HCT116 (cell line): ENCODE measurements at regions not wholly inside any gene's neighbourhood (a gene's known extent, or its start where the extent isn't known, plus 50 kb on each side); places are given as distances from the start of the nearest gene placed in this dataset.

Experiments used
- ATAC-seq: fragments of 200-7000 bp; cut with Tn5 transposase; 2 replicates; pipeline ENCODE4 v1.9.1; 2020; ENCODE audit warnings: mild to moderate bottlenecking, moderate library complexity
- BruUV-seq: library from RNA; stranded (reverse); fragments of 400-500 nt; replicated peaks from 2 replicates; lab custom pipeline; 2021; lab: Mats Ljungman, UMichigan
- CTCF ChIA-PET: fragments of 300-600 bp; sonication (Branson Sonifier 250); formaldehyde crosslinking; loops from one replicate; lab custom pipeline; 2021; ENCODE audit warnings: antibody characterized with exemption; lab: Charles Lee
- POLR2A ChIA-PET: fragments of 300-600, 350-600 bp; sonication (Branson Sonifier 250); formaldehyde crosslinking; loops from one replicate; lab custom pipeline; 2021; ENCODE audit warnings: antibody characterized with exemption; lab: Charles Lee
- RAD21 ChIA-PET, 2 experiments: fragments of 300-600 bp; sonication (Branson Sonifier 250); formaldehyde crosslinking; loops; one replicate each; lab custom pipeline; 2023; ENCODE audit warnings: low total read pairs in 2 of 2; ENCODE audit not compliant: uncharacterized antibody in 2 of 2, unreplicated experiment in 2 of 2, low non-redundant PET in 1 of 2; lab: Charles Lee
- DNase-seq: peaks from one replicate; pipeline ENCODE4 v3.0.0-alpha.2; 2010; ENCODE audit warnings: low read depth, low spot score
- H2AFZ ChIP-seq: fragments of 200-600 bp; shearing (Covaris generic), sonication (generic); 2 replicates; pipeline ENCODE4 v1.6.1; 2017; ENCODE audit warnings: low read depth, mixed run types, mixed read lengths, antibody characterized with exemption, low read length; ENCODE audit not compliant: poor library complexity, severe bottlenecking
- H3K27ac ChIP-seq: 2 replicates; pipeline ENCODE4 v1.5.1; 2012; ENCODE audit warnings: low read depth, low read length
- H3K27me3 ChIP-seq: fragments of 200-600 bp; sonication (generic); 2 replicates; pipeline ENCODE4 v1.6.1; 2016; ENCODE audit warnings: mixed run types, low read length, mixed read lengths; ENCODE audit not compliant: insufficient read depth
- H3K36me3 ChIP-seq, 2 experiments: fragments of 200-500 bp in 1 of 2; fragments of 200-600 bp in 1 of 2; sonication (Bioruptor generic) in 1 of 2; sonication (generic) in 1 of 2; 2 replicates each; pipeline versions ENCODE4 v1.5.1 to v1.6.1; 2014 to 2016; ENCODE audit warnings: low read length in 2 of 2, inconsistent platforms in 1 of 2, mixed read lengths in 1 of 2, mixed run types in 1 of 2; ENCODE audit not compliant: insufficient read depth in 2 of 2, control insufficient read depth in 1 of 2
- H3K4me1 ChIP-seq, 2 experiments: fragments of 200-600 bp in 1 of 2; sonication (generic) in 1 of 2; 2 replicates each; pipeline versions ENCODE4 v1.5.1 to v1.6.1; 2012 to 2017; ENCODE audit warnings: low read length in 2 of 2, inconsistent platforms in 1 of 2, mild to moderate bottlenecking in 1 of 2, mixed read lengths in 1 of 2, mixed run types in 1 of 2, moderate library complexity in 1 of 2; ENCODE audit not compliant: insufficient read depth in 2 of 2, control insufficient read depth in 1 of 2
- H3K4me2 ChIP-seq: fragments of 200-600 bp; sonication (generic); 2 replicates; pipeline ENCODE4 v1.6.1; 2017; ENCODE audit warnings: mixed run types, low read length, mixed read lengths
- H3K4me3 ChIP-seq, 2 experiments: fragments of 200-600 bp in 1 of 2; sonication (generic) in 1 of 2; replicated peaks in 1 of 2; 2 replicates each; pipeline ENCODE4 v1.5.1; 2011 to 2016; ENCODE audit warnings: low read length in 2 of 2, control low read depth in 1 of 2, low read depth in 1 of 2, mild to moderate bottlenecking in 1 of 2, mixed read lengths in 1 of 2, mixed run types in 1 of 2
- H3K79me2 ChIP-seq: fragments of 200-600 bp; sonication (generic); 2 replicates; pipeline ENCODE4 v1.6.1; 2017; ENCODE audit warnings: mild to moderate bottlenecking, mixed run types, low read length, moderate library complexity, mixed read lengths; ENCODE audit not compliant: insufficient read depth
- H3K9ac ChIP-seq: fragments of 200-600 bp; sonication (generic); 2 replicates; pipeline ENCODE4 v1.6.1; 2016; ENCODE audit warnings: low read length, mixed read lengths
- H3K9me2 ChIP-seq: fragments of 200-600 bp; sonication (generic), shearing (Covaris generic); 2 replicates; pipeline ENCODE4 v1.6.1; 2017; ENCODE audit warnings: mixed run types, mild to moderate bottlenecking, moderate library complexity; ENCODE audit not compliant: insufficient read depth
- H3K9me3 ChIP-seq, 2 experiments: fragments of 200-500 bp in 1 of 2; fragments of 200-600 bp in 1 of 2; sonication (Bioruptor generic) in 1 of 2; sonication (generic) in 1 of 2; 2 replicates each; pipeline ENCODE4 v1.6.1; 2014 to 2017; ENCODE audit warnings: low read length in 2 of 2, mixed read lengths in 2 of 2, inconsistent platforms in 1 of 2, low read depth in 1 of 2, mild to moderate bottlenecking in 1 of 2, mixed run types in 1 of 2, moderate library complexity in 1 of 2; ENCODE audit not compliant: control insufficient read depth in 1 of 2, insufficient read depth in 1 of 2
- H4K20me1 ChIP-seq: fragments of 200-600 bp; sonication (generic), shearing (Covaris generic); 2 replicates; pipeline ENCODE4 v1.6.1; 2017; ENCODE audit warnings: mixed run types, mild to moderate bottlenecking, moderate library complexity; ENCODE audit not compliant: insufficient read depth
- ATF3 ChIP-seq: IDR thresholded peaks from 2 replicates; pipeline ENCODE4 v1.6.1; 2012
- CBX3 ChIP-seq: IDR thresholded peaks from 2 replicates; pipeline ENCODE4 v1.6.1; 2012; ENCODE audit warnings: low read depth
- CEBPB ChIP-seq: IDR thresholded peaks from 2 replicates; pipeline ENCODE4 v1.6.1; 2012; ENCODE audit warnings: low read depth
- EZH2 ChIP-seq: fragments of 200-600 bp; sonication (generic); IDR thresholded peaks from 2 replicates; pipeline ENCODE4 v1.6.1; 2017; ENCODE audit warnings: antibody characterized with exemption, mixed run types
- EZH2phosphoT487 ChIP-seq: fragments of 200-600 bp; IDR thresholded peaks from 2 replicates; pipeline ENCODE4 v1.6.1; 2018; ENCODE audit warnings: antibody characterized with exemption, borderline replicate concordance
- FOSL1 ChIP-seq: IDR thresholded peaks from 2 replicates; pipeline ENCODE4 v1.6.1; 2012; ENCODE audit warnings: low read depth
- MAX ChIP-seq: IDR thresholded peaks from 2 replicates; pipeline ENCODE4 v1.6.1; 2012
- POLR2A ChIP-seq: IDR thresholded peaks from 2 replicates; pipeline ENCODE4 v1.7.0; 2011; ENCODE audit warnings: borderline replicate concordance; ENCODE audit not compliant: insufficient read depth, insufficient read length; ENCODE audit errors: extremely low read depth
- POLR2AphosphoS5 ChIP-seq: IDR thresholded peaks from 2 replicates; pipeline ENCODE4 v1.6.1; 2011; ENCODE audit warnings: mild to moderate bottlenecking, low read depth, low read length, moderate library complexity
- RAD21 ChIP-seq: IDR thresholded peaks from 2 replicates; pipeline ENCODE4 v1.6.1; 2012; ENCODE audit warnings: low read depth, mild to moderate bottlenecking
- REST ChIP-seq: IDR thresholded peaks from 2 replicates; pipeline ENCODE4 v1.6.1; 2012; ENCODE audit warnings: low read depth
- SIN3A ChIP-seq: IDR thresholded peaks from 2 replicates; pipeline ENCODE4 v1.6.1; 2012; ENCODE audit warnings: low read depth
- SRF ChIP-seq: IDR thresholded peaks from 2 replicates; pipeline ENCODE4 v1.6.1; 2012; ENCODE audit warnings: low read depth
- TCF7L2 ChIP-seq: IDR thresholded peaks from 2 replicates; pipeline ENCODE4 v1.7.0; 2011; ENCODE audit warnings: borderline replicate concordance, inconsistent platforms; ENCODE audit not compliant: insufficient read depth, insufficient read length; ENCODE audit errors: extremely low read depth
- ZNF274 ChIP-seq: fragments of 200-500 bp; sonication (Bioruptor generic); IDR thresholded peaks from 2 replicates; pipeline ENCODE4 v1.6.1; 2014; ENCODE audit warnings: mild to moderate bottlenecking, low read depth, low read length, inconsistent platforms
- intact Hi-C: fragments of 100-400 bp; cut with micrococcal nuclease; formaldehyde crosslinking; loops from 2 replicates; pipeline ENCODE4 v1.10.0; 2022

GRCh38 chr18:30616414-30616813, 426.1 kb downstream of the DSC3 start:
- POLR2A ChIA-PET: no interaction called here
- BruUV-seq: no TSS peak
- no peak overlapping the region for H3K9ac ChIP-seq
- no peak overlapping the region for H3K27ac ChIP-seq
- TF ChIP-seq MAX (no peak), TCF7L2 (no peak), FOSL1 (no peak), EZH2phosphoT487 (no peak), ZNF274 (no peak), SIN3A (no peak)
- H3K4me3 ChIP-seq: no peak overlapping the region
- H3K9me3 ChIP-seq: no peaks in the 10 kb centered on the region; a peak in 1 of 4 replicates
- intact Hi-C loops: no loop called here
- no peaks in the 10 kb centered on the region for H4K20me1 ChIP-seq
- H3K79me2 ChIP-seq: no peaks in the 10 kb centered on the region
- CTCF ChIA-PET: no interaction called here
- no peaks in the 10 kb centered on the region for H3K4me1 ChIP-seq
- no peak overlapping the region for H2AFZ ChIP-seq
- RAD21 ChIA-PET: no interaction called here
- no peak overlapping the region for H3K4me2 ChIP-seq
- no peaks in the 10 kb centered on the region for H3K9me2 ChIP-seq
- DNase-seq (no peak), ATAC-seq (no peak)
- H3K36me3 ChIP-seq: no peaks in the 10 kb centered on the region
- no peaks in the 10 kb centered on the region for H3K27me3 ChIP-seq

- no peak overlapping the region for H3K27ac ChIP-seq
- no peaks in the 10 kb centered on the region for H4K20me1 ChIP-seq
- H2AFZ ChIP-seq: no peak overlapping the region
- no peak overlapping the region for H3K4me3 ChIP-seq
- H3K79me2 ChIP-seq: no peaks in the 10 kb centered on the region
- H3K4me1 ChIP-seq: no peaks in the 10 kb centered on the region
- POLR2A ChIA-PET: no interaction called here
- RAD21 ChIA-PET: no interaction called here
- H3K4me2 ChIP-seq: no peak overlapping the region
- no peak overlapping the region for H3K9ac ChIP-seq
- ATAC-seq: no peak
- CTCF ChIA-PET: no interaction called here
- BruUV-seq: no TSS peak
- H3K9me2 ChIP-seq: no peaks in the 10 kb centered on the region
- intact Hi-C loops: no loop called here
- no peaks in the 10 kb centered on the region for H3K36me3 ChIP-seq
- TF ChIP-seq SIN3A: no peak
- no peak for TF ChIP-seq RAD21
- TF ChIP-seq POLR2A: no peak
- TF ChIP-seq REST: no peak
- no peak for TF ChIP-seq MAX
- no peak for TF ChIP-seq CEBPB
- no peak for TF ChIP-seq ZNF274
- no peak for TF ChIP-seq ATF3
- TF ChIP-seq SRF: no peak
- TF ChIP-seq CBX3: no peak
- no peak for TF ChIP-seq EZH2
- no peak for TF ChIP-seq POLR2AphosphoS5
- H3K9me3 ChIP-seq: no peaks in the 10 kb centered on the region; a peak in 1 of 4 replicates
- H3K27me3 ChIP-seq: no peaks in the 10 kb centered on the region
- no peak for DNase-seq
These were observed 429.1 kb downstream of the DSC3 start for GRCh38 chr18:30613467-30613801.
